HL-60 (cell line): ENCODE measurements at regions not wholly inside any gene's neighbourhood (a gene's known extent, or its start where the extent isn't known, plus 50 kb on each side); places are given as distances from the start of the nearest gene placed in this dataset.

Experiments
- DNase-seq, 2 experiments: peaks; one replicate each; pipeline ENCODE4 v3.0.0-alpha.2; 2010 to 2020; ENCODE audit warnings: low read depth in 1 of 2, low spot score in 1 of 2
- H3K27ac ChIP-seq: fragments of 250-450 bp; sonication (Bioruptor Pico); replicated peaks from 2 replicates; pipeline ENCODE4 v1.5.1; 2020; ENCODE audit warnings: mild to moderate bottlenecking, moderate library complexity
- H3K27me3 ChIP-seq: fragments of 250-450 bp; sonication (Bioruptor Pico); 2 replicates; pipeline ENCODE4 v1.5.1; 2021; ENCODE audit warnings: mild to moderate bottlenecking, moderate library complexity; ENCODE audit not compliant: insufficient read depth, poor library complexity, severe bottlenecking
- H3K4me3 ChIP-seq: replicated peaks from 2 replicates; pipeline ENCODE4 v1.5.1; 2011; ENCODE audit warnings: mild to moderate bottlenecking, control low read depth, low read length; ENCODE audit not compliant: insufficient read depth
- CTCF ChIP-seq: IDR thresholded peaks from one replicate; pipeline ENCODE4 v1.5.1; 2011; ENCODE audit warnings: low read length, control low read depth, inconsistent platforms; ENCODE audit not compliant: insufficient read depth
- GABPA ChIP-seq: IDR thresholded peaks from 2 replicates; pipeline ENCODE4 v1.6.1; 2012; ENCODE audit warnings: low read depth
- POLR2AphosphoS5 ChIP-seq: IDR thresholded peaks from 2 replicates; pipeline ENCODE4 v1.6.1; 2012; ENCODE audit warnings: low read depth
- REST ChIP-seq: IDR thresholded peaks from 2 replicates; pipeline ENCODE4 v1.6.1; 2012; ENCODE audit warnings: low read depth; ENCODE audit not compliant: insufficient replicate concordance
- SPI1 ChIP-seq: IDR thresholded peaks from 2 replicates; pipeline ENCODE4 v1.6.1; 2012; ENCODE audit warnings: low read depth, mild to moderate bottlenecking, borderline replicate concordance

- no peaks in the 10 kb centered on the region for H3K27me3 ChIP-seq
- DNase-seq, result no peak
- H3K4me3 ChIP-seq, result no peak overlapping the region
- H3K27ac ChIP-seq, result no peak overlapping the region
- TF ChIP-seq CTCF (no peak), REST (no peak), POLR2AphosphoS5 (no peak), GABPA (no peak), SPI1 (no peak)
Measured at GRCh38 chr10:90222372-90222771, 521.0 kb downstream of the KIF20B start.

- H3K27me3 ChIP-seq, result no peaks in the 10 kb centered on the region
- H3K4me3 ChIP-seq, result no peak overlapping the region
- TF ChIP-seq CTCF (no peak), REST (no peak), POLR2AphosphoS5 (no peak), GABPA (no peak), SPI1 (no peak)
- no peak for DNase-seq
- H3K27ac ChIP-seq, result no peak overlapping the region
Measured at GRCh38 chr10:90222939-90223338, 521.5 kb downstream of the KIF20B start.

GRCh38 chr10:90224791-90225566 lies 523.6 kb downstream of the KIF20B start:
- no peak for DNase-seq

More at GRCh38 chr10:90224791-90225566, 523.6 kb downstream of the KIF20B start:
- H3K27ac ChIP-seq, result no peak overlapping the region
- no peaks in the 10 kb centered on the region for H3K27me3 ChIP-seq
- no peak overlapping the region for H3K4me3 ChIP-seq
- TF ChIP-seq CTCF, result no peak
- TF ChIP-seq POLR2AphosphoS5, result no peak
- TF ChIP-seq GABPA, result no peak
- TF ChIP-seq SPI1, result no peak
- no peak for TF ChIP-seq REST
